GM12878 (cell line): ENCODE measurements at regions not wholly inside any gene's neighbourhood (a gene's known extent, or its start where the extent isn't known, plus 50 kb on each side); places are given as distances from the start of the nearest gene placed in this dataset.

ENCODE experiments used
- ATAC-seq: fragments of 200-7000 bp; cut with Tn5 transposase; 3 replicates; pipeline ENCODE4 v1.9.1; 2020; ENCODE audit warnings: mild to moderate bottlenecking, moderate library complexity
- BruUV-seq: library from RNA; stranded (reverse); fragments of 400-500 nt; replicated peaks from 2 replicates; lab custom pipeline; 2021; lab: Mats Ljungman, UMichigan
- CTCF ChIA-PET: fragments of 300-600 bp; sonication (Branson Sonifier 250); formaldehyde crosslinking; extraction: SDS; loops from one replicate; lab custom pipeline; 2021; ENCODE audit warnings: inconsistent platforms; lab: Yijun Ruan, JAX
- POLR2A ChIA-PET: fragments of 350-600 bp; formaldehyde crosslinking; extraction: SDS; loops from one replicate; lab custom pipeline; 2021; ENCODE audit warnings: inconsistent platforms; lab: Charles Lee
- RAD21 ChIA-PET: fragments of 300-600 bp; sonication (Branson Sonifier 250); formaldehyde crosslinking; loops from one replicate; lab custom pipeline; 2023; ENCODE audit warnings: antibody characterized with exemption; ENCODE audit not compliant: unreplicated experiment; lab: Charles Lee
- SMC1A ChIA-PET: fragments of 300-600 bp; sonication (Branson Sonifier 250); formaldehyde crosslinking; loops from one replicate; lab custom pipeline; 2023; ENCODE audit not compliant: unreplicated experiment, uncharacterized antibody; lab: Charles Lee
- DNase-seq: peaks from one replicate; pipeline ENCODE4 v3.0.0-alpha.2; 2011; ENCODE audit warnings: low read depth, low spot score
- FAIRE-seq: peaks from 3 replicates; lab custom pipeline; 2011; peaks lifted over from hg19 to GRCh38; lab: Jason Lieb, UNC
- H2AFZ ChIP-seq: 2 replicates; pipeline ENCODE4 v1.6.0; 2011; ENCODE audit warnings: low read depth, low read length, control low read depth; ENCODE audit not compliant: control insufficient read depth
- H3K27ac ChIP-seq: 2 replicates; pipeline ENCODE4 v1.5.1; 2011; ENCODE audit warnings: control low read depth; ENCODE audit not compliant: control insufficient read depth, insufficient read depth
- H3K27me3 ChIP-seq, 2 experiments: replicated peaks in 1 of 2; 2 replicates each; pipeline versions ENCODE4 v1.6.0 to v1.6.1; 2011; ENCODE audit warnings: low read length in 1 of 2; ENCODE audit not compliant: control insufficient read depth in 2 of 2, insufficient read depth in 2 of 2
- H3K36me3 ChIP-seq, 2 experiments: 2 replicates each; pipeline ENCODE4 v1.5.1; 2011; ENCODE audit warnings: low read length in 1 of 2; ENCODE audit not compliant: control insufficient read depth in 2 of 2, insufficient read depth in 2 of 2
- H3K4me1 ChIP-seq: 2 replicates; pipeline ENCODE4 v1.6.1; 2011; ENCODE audit warnings: mild to moderate bottlenecking, low read length, moderate library complexity, mixed read lengths; ENCODE audit not compliant: control insufficient read depth, insufficient read depth
- H3K4me2 ChIP-seq: 2 replicates; pipeline ENCODE4 v1.6.0; 2011; ENCODE audit warnings: control low read depth; ENCODE audit not compliant: control insufficient read depth, insufficient read depth
- H3K4me3 ChIP-seq: fragments of 200-600 bp; sonication (generic); 2 replicates; pipeline ENCODE4 v1.5.1; 2016
- H3K79me2 ChIP-seq: 2 replicates; pipeline ENCODE4 v1.6.0; 2011; ENCODE audit warnings: low read length; ENCODE audit not compliant: control insufficient read depth, insufficient read depth
- H3K9ac ChIP-seq: 2 replicates; pipeline ENCODE4 v1.8.0; 2011; ENCODE audit warnings: low read length, control low read depth, mixed read lengths; ENCODE audit not compliant: control insufficient read depth, insufficient read depth
- H3K9me3 ChIP-seq: replicated peaks from 3 replicates; pipeline ENCODE4 v1.5.1; 2011; ENCODE audit warnings: mild to moderate bottlenecking, low read length; ENCODE audit not compliant: control insufficient read depth, insufficient read depth
- H4K20me1 ChIP-seq: 2 replicates; pipeline ENCODE4 v1.6.0; 2011; ENCODE audit not compliant: control insufficient read depth, insufficient read depth
- BACH1 ChIP-seq: fragments of 450-650 bp; IDR thresholded peaks from 2 replicates; pipeline ENCODE4 v1.6.1; 2017; ENCODE audit warnings: mild to moderate bottlenecking, borderline replicate concordance
- BRCA1 ChIP-seq: IDR thresholded peaks from 2 replicates; pipeline ENCODE4 v1.6.1; 2011; ENCODE audit warnings: low read depth, low read length, improper control_type of control experiment
- EGR1 ChIP-seq, 2 experiments: IDR thresholded peaks; 1 replicate in 1 of 2; 2 replicates in 1 of 2; pipeline ENCODE4 v1.6.1; 2011 to 2012; ENCODE audit warnings: low read depth in 2 of 2, low read length in 2 of 2, borderline replicate concordance in 1 of 2, mild to moderate bottlenecking in 1 of 2, moderate library complexity in 1 of 2
- HDAC2 ChIP-seq: fragments of 200-600 bp; sonication (generic); IDR thresholded peaks from 2 replicates; pipeline ENCODE4 v1.6.1; 2017
- HDGF ChIP-seq: fragments of 450-650 bp; IDR thresholded peaks from 2 replicates; pipeline ENCODE4 v1.6.1; 2016; ENCODE audit warnings: antibody characterized with exemption
- JUNB ChIP-seq: IDR thresholded peaks from 2 replicates; pipeline ENCODE4 v1.6.1; 2016; ENCODE audit warnings: antibody characterized with exemption, mild to moderate bottlenecking
- JUND ChIP-seq: IDR thresholded peaks from 2 replicates; pipeline ENCODE4 v1.6.1; 2012; ENCODE audit warnings: low read depth, mild to moderate bottlenecking, low read length, improper control_type of control experiment, moderate library complexity
- KLF5 ChIP-seq: fragments of 450-650 bp; IDR thresholded peaks from 2 replicates; pipeline ENCODE4 v1.6.1; 2014; ENCODE audit warnings: mild to moderate bottlenecking; ENCODE audit not compliant: partially characterized antibody
- MTA3 ChIP-seq: IDR thresholded peaks from 2 replicates; pipeline ENCODE4 v1.6.1; 2012; ENCODE audit warnings: low read length, inconsistent platforms, borderline replicate concordance
- NBN ChIP-seq: fragments of 450-650 bp; IDR thresholded peaks from 2 replicates; pipeline ENCODE4 v1.6.1; 2016
- POLR2A ChIP-seq: IDR thresholded peaks from 2 replicates; pipeline ENCODE4 v1.6.1; 2011; ENCODE audit warnings: low read depth, mild to moderate bottlenecking, low read length
- RAD51 ChIP-seq: fragments of 450-650 bp; IDR thresholded peaks from 2 replicates; pipeline ENCODE4 v1.6.1; 2016; ENCODE audit warnings: moderate library complexity, mild to moderate bottlenecking, inconsistent platforms
- SMAD5 ChIP-seq: IDR thresholded peaks from 2 replicates; pipeline ENCODE4 v1.6.1; 2016; ENCODE audit warnings: antibody characterized with exemption, low read depth
- SPI1 ChIP-seq: IDR thresholded peaks from 2 replicates; pipeline ENCODE4 v1.6.1; 2011; ENCODE audit warnings: low read depth, mild to moderate bottlenecking, low read length, moderate library complexity, borderline replicate concordance; ENCODE audit not compliant: insufficient read depth
- TCF7 ChIP-seq: IDR thresholded peaks from 2 replicates; pipeline ENCODE4 v1.6.1; 2014; ENCODE audit warnings: antibody characterized with exemption, borderline replicate concordance
- ZNF24 ChIP-seq: fragments of 450-650 bp; IDR thresholded peaks from 2 replicates; pipeline ENCODE4 v1.6.1; 2017; ENCODE audit warnings: antibody characterized with exemption, mild to moderate bottlenecking
- WGBS: methylation state at CpG from one replicate; pipeline ENCODE4 v1.1.6; 2016; ENCODE audit warnings: low lambda C conversion rate; ENCODE audit not compliant: insufficient replicate concordance, insufficient coverage; ENCODE audit errors: missing lambda C conversion rate; 5-methylcytosine and 5-hydroxymethylcytosine counted together
- in situ Hi-C: fragments of 300-500 bp; cut with MboI; formaldehyde crosslinking; loops from 9 replicates; pipeline ENCODE4 v1.14.3; 2018; ENCODE audit warnings: mixed read lengths
- intact Hi-C: fragments of 100-400 bp; cut with micrococcal nuclease; formaldehyde crosslinking; loops from one replicate; pipeline ENCODE4 v1.14.2; 2022; ENCODE audit not compliant: unreplicated experiment
- TF ChIP-seq, protein P1 (sequence below): fragments of 450-650 bp; IDR thresholded peaks from 2 replicates; pipeline ENCODE4 v1.6.1; 2016; ENCODE audit warnings: mild to moderate bottlenecking
- TF ChIP-seq, protein P2 (sequence below): fragments of 450-650 bp; formaldehyde crosslinking; IDR thresholded peaks from 2 replicates; pipeline ENCODE4 v1.5.0; 2022; ENCODE audit warnings: mild to moderate bottlenecking, missing genetic modification characterization
- TF ChIP-seq, protein P3 (sequence below): fragments of 450-650 bp; conservative IDR thresholded peaks from 2 replicates; pipeline ENCODE4 v1.6.1; 2017; ENCODE audit warnings: mild to moderate bottlenecking, moderate library complexity

DNA sequence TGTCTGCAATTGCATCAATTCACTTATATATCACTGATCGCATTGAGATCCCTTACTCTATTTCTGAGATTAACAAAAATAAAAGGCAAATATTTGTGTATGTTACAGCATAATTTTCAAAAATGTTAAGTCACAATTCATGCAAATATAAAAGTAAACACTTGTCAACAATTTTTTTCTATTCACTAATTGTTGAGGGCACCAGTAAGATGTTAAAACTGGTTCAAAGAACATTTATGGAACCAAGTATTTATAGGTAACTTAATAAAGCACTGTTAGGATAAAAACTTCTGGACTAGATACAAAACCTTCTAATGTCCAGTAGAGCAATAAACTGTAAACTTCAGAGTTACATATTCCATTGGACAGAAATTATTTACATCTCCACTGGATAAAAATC lies 586.1 kb upstream of the AUTS2 start (continued):
- TF ChIP-seq, protein P1, sequence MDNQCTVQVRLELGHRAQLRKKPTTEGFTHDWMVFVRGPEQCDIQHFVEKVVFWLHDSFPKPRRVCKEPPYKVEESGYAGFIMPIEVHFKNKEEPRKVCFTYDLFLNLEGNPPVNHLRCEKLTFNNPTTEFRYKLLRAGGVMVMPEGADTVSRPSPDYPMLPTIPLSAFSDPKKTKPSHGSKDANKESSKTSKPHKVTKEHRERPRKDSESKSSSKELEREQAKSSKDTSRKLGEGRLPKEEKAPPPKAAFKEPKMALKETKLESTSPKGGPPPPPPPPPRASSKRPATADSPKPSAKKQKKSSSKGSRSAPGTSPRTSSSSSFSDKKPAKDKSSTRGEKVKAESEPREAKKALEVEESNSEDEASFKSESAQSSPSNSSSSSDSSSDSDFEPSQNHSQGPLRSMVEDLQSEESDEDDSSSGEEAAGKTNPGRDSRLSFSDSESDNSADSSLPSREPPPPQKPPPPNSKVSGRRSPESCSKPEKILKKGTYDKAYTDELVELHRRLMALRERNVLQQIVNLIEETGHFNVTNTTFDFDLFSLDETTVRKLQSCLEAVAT: no peak
- TF ChIP-seq SPI1: no peak
- no peak for TF ChIP-seq EGR1 (IDR thresholded peaks at IDR 0.05; ENCODE audit: borderline replicate concordance in 1 of 2, low read depth in 2 of 2, low read length in 2 of 2)
- no peak for TF ChIP-seq JUNB
- no peak for TF ChIP-seq TCF7
- no peak for TF ChIP-seq JUND
- TF ChIP-seq HDGF: no peak

GRCh38 chr7:69017208-69017607 lies 581.1 kb upstream of the AUTS2 start:
- in situ Hi-C loops: no loop called here
- H3K36me3 ChIP-seq: no peaks in the 10 kb centered on the region
- ChIA-PET CTCF (no interaction called here), POLR2A (no interaction called here), SMC1A (no interaction called here), RAD21 (no interaction called here)
- H3K4me3 ChIP-seq: no peak overlapping the region
- ATAC-seq: no peak
- no peak overlapping the region for H3K27ac ChIP-seq
- H3K4me2 ChIP-seq: no peak overlapping the region
- no peaks in the 10 kb centered on the region for H3K4me1 ChIP-seq
- WGBS: 71% methylated on average over 3 of the region's 3 CpGs
- no peak for DNase-seq
- FAIRE-seq: no peak
- H2AFZ ChIP-seq: no peak overlapping the region
- no peaks in the 10 kb centered on the region for H3K79me2 ChIP-seq
- no peaks in the 10 kb centered on the region for H3K9me3 ChIP-seq
- BruUV-seq: no TSS peak
- H3K9ac ChIP-seq: no peak overlapping the region
- H4K20me1 ChIP-seq: no peaks in the 10 kb centered on the region
- H3K27me3 ChIP-seq: no peaks in the 10 kb centered on the region
- intact Hi-C loops: no loop called here
- no peak for TF ChIP-seq BRCA1
- no peak for TF ChIP-seq RAD51
- TF ChIP-seq, protein P2, sequence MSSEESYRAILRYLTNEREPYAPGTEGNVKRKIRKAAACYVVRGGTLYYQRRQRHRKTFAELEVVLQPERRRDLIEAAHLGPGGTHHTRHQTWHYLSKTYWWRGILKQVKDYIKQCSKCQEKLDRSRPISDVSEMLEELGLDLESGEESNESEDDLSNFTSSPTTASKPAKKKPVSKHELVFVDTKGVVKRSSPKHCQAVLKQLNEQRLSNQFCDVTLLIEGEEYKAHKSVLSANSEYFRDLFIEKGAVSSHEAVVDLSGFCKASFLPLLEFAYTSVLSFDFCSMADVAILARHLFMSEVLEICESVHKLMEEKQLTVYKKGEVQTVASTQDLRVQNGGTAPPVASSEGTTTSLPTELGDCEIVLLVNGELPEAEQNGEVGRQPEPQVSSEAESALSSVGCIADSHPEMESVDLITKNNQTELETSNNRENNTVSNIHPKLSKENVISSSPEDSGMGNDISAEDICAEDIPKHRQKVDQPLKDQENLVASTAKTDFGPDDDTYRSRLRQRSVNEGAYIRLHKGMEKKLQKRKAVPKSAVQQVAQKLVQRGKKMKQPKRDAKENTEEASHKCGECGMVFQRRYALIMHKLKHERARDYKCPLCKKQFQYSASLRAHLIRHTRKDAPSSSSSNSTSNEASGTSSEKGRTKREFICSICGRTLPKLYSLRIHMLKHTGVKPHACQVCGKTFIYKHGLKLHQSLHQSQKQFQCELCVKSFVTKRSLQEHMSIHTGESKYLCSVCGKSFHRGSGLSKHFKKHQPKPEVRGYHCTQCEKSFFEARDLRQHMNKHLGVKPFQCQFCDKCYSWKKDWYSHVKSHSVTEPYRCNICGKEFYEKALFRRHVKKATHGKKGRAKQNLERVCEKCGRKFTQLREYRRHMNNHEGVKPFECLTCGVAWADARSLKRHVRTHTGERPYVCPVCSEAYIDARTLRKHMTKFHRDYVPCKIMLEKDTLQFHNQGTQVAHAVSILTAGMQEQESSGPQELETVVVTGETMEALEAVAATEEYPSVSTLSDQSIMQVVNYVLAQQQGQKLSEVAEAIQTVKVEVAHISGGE (CRISPR knock-in tag): no peak
- TF ChIP-seq KLF5: no peak
- TF ChIP-seq HDAC2: no peak
- TF ChIP-seq SMAD5: no peak
- no peak for TF ChIP-seq BACH1
- no peak for TF ChIP-seq POLR2A
- TF ChIP-seq ZNF24: no peak
- TF ChIP-seq NBN: no peak
- no peak for TF ChIP-seq MTA3
- TF ChIP-seq, protein P3, sequence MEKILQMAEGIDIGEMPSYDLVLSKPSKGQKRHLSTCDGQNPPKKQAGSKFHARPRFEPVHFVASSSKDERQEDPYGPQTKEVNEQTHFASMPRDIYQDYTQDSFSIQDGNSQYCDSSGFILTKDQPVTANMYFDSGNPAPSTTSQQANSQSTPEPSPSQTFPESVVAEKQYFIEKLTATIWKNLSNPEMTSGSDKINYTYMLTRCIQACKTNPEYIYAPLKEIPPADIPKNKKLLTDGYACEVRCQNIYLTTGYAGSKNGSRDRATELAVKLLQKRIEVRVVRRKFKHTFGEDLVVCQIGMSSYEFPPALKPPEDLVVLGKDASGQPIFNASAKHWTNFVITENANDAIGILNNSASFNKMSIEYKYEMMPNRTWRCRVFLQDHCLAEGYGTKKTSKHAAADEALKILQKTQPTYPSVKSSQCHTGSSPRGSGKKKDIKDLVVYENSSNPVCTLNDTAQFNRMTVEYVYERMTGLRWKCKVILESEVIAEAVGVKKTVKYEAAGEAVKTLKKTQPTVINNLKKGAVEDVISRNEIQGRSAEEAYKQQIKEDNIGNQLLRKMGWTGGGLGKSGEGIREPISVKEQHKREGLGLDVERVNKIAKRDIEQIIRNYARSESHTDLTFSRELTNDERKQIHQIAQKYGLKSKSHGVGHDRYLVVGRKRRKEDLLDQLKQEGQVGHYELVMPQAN: no peak
